ENCODE measurements at regions not wholly inside any gene's neighbourhood (a gene's known extent, or its start where the extent isn't known, plus 50 kb on each side); places are given as distances from the start of the nearest gene placed in this dataset.

DNA sequence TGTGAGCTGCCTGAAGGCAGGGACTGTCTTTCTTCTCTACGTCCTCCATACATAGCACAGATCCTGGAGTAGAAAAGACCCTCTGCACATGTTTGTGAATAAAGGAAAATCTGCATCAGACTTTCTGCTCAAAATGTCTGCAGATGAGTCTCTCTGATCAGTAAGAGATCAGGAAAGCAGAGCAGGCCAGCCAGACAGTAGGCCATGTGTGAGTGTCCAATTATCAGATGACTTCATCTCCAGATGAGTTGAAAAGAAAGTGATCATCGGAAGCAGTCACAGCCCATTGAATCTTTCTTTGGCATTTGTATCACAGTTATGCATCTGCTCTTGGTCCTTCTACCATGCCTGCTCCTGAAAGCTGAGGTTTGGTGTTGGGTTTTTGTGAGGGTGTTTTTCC is 298.7 kb upstream of the NCAM1 start:
- H3K4me2 ChIP-seq, result no peak overlapping the region
- H3K27me3 ChIP-seq (ENCODE audit: insufficient read depth, low read depth), result no peaks in the 10 kb centered on the region
- H3K36me3 ChIP-seq (ENCODE audit: insufficient read depth), result no peaks in the 10 kb centered on the region
- H3K4me1 ChIP-seq (ENCODE audit: low read depth, poor library complexity, severe bottlenecking), result no peaks in the 10 kb centered on the region
- H3K27ac ChIP-seq, result no peak overlapping the region
- no peak overlapping the region for H3K4me3 ChIP-seq (IDR thresholded peaks at IDR 0.05; ENCODE audit: insufficient read depth, low read depth, low read length)
- TF ChIP-seq, protein P1, sequence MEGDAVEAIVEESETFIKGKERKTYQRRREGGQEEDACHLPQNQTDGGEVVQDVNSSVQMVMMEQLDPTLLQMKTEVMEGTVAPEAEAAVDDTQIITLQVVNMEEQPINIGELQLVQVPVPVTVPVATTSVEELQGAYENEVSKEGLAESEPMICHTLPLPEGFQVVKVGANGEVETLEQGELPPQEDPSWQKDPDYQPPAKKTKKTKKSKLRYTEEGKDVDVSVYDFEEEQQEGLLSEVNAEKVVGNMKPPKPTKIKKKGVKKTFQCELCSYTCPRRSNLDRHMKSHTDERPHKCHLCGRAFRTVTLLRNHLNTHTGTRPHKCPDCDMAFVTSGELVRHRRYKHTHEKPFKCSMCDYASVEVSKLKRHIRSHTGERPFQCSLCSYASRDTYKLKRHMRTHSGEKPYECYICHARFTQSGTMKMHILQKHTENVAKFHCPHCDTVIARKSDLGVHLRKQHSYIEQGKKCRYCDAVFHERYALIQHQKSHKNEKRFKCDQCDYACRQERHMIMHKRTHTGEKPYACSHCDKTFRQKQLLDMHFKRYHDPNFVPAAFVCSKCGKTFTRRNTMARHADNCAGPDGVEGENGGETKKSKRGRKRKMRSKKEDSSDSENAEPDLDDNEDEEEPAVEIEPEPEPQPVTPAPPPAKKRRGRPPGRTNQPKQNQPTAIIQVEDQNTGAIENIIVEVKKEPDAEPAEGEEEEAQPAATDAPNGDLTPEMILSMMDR (conservative IDR thresholded peaks at IDR 0.05; ENCODE audit: low read depth, low read length), result no peak
- H3K79me2 ChIP-seq (ENCODE audit: insufficient read depth, low read depth), result no peaks in the 10 kb centered on the region
- H2AFZ ChIP-seq (ENCODE audit: low read depth), result no peak overlapping the region
- no peak overlapping the region for H3K9ac ChIP-seq
- no peaks in the 10 kb centered on the region for H4K20me1 ChIP-seq (ENCODE audit: insufficient read depth)

DNA sequence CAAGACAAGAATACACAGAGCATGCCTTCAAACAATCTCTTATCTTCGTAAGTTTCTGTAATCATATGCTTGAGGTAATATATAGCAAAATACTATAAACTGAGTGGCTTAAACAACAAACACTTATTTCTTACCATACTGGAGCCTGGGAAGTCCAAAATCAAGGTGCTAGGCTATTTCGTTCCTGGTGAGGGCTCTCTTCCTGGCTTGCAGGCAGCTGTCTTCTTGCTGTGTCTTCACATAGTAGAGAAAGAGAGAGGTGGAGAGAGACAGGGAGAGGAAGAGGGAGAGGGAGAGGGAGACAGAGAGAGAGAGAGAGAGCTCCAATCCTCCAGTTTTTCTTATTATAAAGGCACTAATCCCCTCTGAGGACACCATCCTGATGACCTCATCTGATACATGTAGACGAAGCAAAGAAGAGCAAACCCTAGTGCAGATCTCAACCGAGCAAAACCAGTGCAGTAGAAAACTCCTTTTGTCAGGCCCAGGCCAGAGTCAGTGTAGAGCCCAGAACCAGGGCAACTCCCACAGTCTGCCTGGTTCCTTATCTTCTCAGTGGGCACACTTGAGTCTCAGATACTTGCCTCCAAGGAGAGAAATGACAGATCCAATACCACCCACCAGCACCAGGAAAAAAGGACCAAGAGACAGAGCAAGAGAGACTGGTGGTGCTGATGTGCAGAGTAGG is 297.1 kb upstream of the NCAM1 start:
- Histone ChIP-seq H3K27ac (no peak overlapping the region), H3K4me1 (ENCODE audit: low read depth, poor library complexity, severe bottlenecking) (no peaks in the 10 kb centered on the region), H3K27me3 (ENCODE audit: insufficient read depth, low read depth) (no peaks in the 10 kb centered on the region), H4K20me1 (ENCODE audit: insufficient read depth) (no peaks in the 10 kb centered on the region), H2AFZ (ENCODE audit: low read depth) (no peak overlapping the region), H3K4me2 (no peak overlapping the region), H3K9ac (no peak overlapping the region), H3K36me3 (ENCODE audit: insufficient read depth) (no peaks in the 10 kb centered on the region), H3K79me2 (ENCODE audit: insufficient read depth, low read depth) (no peaks in the 10 kb centered on the region), H3K4me3 (IDR thresholded peaks at IDR 0.05; ENCODE audit: insufficient read depth, low read depth, low read length) (no peak overlapping the region)
- TF ChIP-seq, protein P1 (conservative IDR thresholded peaks at IDR 0.05; ENCODE audit: low read depth, low read length), result no peak

DNA sequence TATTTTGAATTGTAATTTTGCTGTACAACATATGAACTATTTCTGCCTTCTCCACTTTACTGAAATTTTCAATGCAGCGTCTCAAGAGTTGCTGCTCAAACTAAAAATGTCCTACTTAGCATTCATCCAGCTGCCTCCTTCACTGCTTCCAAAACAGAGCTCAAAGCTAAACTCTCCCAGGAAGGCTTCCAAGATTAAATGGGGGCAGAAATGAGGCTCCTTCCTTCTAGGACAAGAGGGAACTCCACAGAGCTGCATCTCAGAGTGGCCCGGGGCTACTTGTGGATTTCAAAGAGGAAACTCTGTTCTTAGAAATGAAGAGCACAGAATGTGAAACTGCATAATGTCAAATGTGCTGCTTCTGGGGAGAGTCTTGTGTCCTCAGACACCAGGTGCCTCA is 295.9 kb upstream of the NCAM1 start:
- no peaks in the 10 kb centered on the region for H3K27me3 ChIP-seq (ENCODE audit: insufficient read depth, low read depth)
- H3K27ac ChIP-seq, result no peak overlapping the region
- TF ChIP-seq, protein P1 (conservative IDR thresholded peaks at IDR 0.05; ENCODE audit: low read depth, low read length), result no peak
- H3K9ac ChIP-seq, result no peak overlapping the region
- H3K4me2 ChIP-seq, result no peak overlapping the region
- no peak overlapping the region for H3K4me3 ChIP-seq (IDR thresholded peaks at IDR 0.05; ENCODE audit: insufficient read depth, low read depth, low read length)
- H4K20me1 ChIP-seq (ENCODE audit: insufficient read depth), result no peaks in the 10 kb centered on the region
- no peaks in the 10 kb centered on the region for H3K79me2 ChIP-seq (ENCODE audit: insufficient read depth, low read depth)
- no peaks in the 10 kb centered on the region for H3K4me1 ChIP-seq (ENCODE audit: low read depth, poor library complexity, severe bottlenecking)
- no peak overlapping the region for H2AFZ ChIP-seq (ENCODE audit: low read depth)
- no peaks in the 10 kb centered on the region for H3K36me3 ChIP-seq (ENCODE audit: insufficient read depth)

- Histone ChIP-seq H2AFZ (ENCODE audit: low read depth) (no peak overlapping the region), H3K36me3 (ENCODE audit: insufficient read depth) (no peaks in the 10 kb centered on the region), H3K79me2 (ENCODE audit: insufficient read depth, low read depth) (no peaks in the 10 kb centered on the region), H3K4me3 (IDR thresholded peaks at IDR 0.05; ENCODE audit: insufficient read depth, low read depth, low read length) (no peak overlapping the region), H3K9ac (no peak overlapping the region), H3K4me1 (ENCODE audit: low read depth, poor library complexity, severe bottlenecking) (no peaks in the 10 kb centered on the region), H3K27me3 (ENCODE audit: insufficient read depth, low read depth) (no peaks in the 10 kb centered on the region), H4K20me1 (ENCODE audit: insufficient read depth) (no peaks in the 10 kb centered on the region), H3K27ac (no peak overlapping the region), H3K4me2 (no peak overlapping the region)
- TF ChIP-seq, protein P1 (conservative IDR thresholded peaks at IDR 0.05; ENCODE audit: low read depth, low read length), result no peak
These were observed 295.0 kb upstream of the NCAM1 start for GRCh38 chr11:112666253-112666652.
